ENCODE measurements at regions not wholly inside any gene's neighbourhood (a gene's known extent, or its start where the extent isn't known, plus 50 kb on each side); places are given as distances from the start of the nearest gene placed in this dataset.

GRCh38 chr7:17699696-17700095 is 240.6 kb downstream of the SNX13 start:
- Histone ChIP-seq H3K9me3 (ENCODE audit: control insufficient read depth in 1 of 2, insufficient read depth in 1 of 2, low read depth in 1 of 2, low read length in 2 of 2) (peaks cover 3 to 7% of the 10 kb centered on the region in 2 experiments; a peak in 1 of 4 replicates), H3K79me2 (ENCODE audit: insufficient read depth, low read length) (no peaks in the 10 kb centered on the region), H3K9me2 (ENCODE audit: insufficient read depth) (no peaks in the 10 kb centered on the region), H3K4me2 (ENCODE audit: low read length) (no peak overlapping the region), H3K4me3 (replicated peaks in 1 of 2; ENCODE audit: low read depth in 1 of 2, low read length in 2 of 2) (no peak overlapping the region), H3K9ac (ENCODE audit: low read length) (no peak overlapping the region), H3K27ac (ENCODE audit: low read depth, low read length) (no peak overlapping the region), H2AFZ (ENCODE audit: low read depth, low read length, poor library complexity, severe bottlenecking) (no peak overlapping the region), H3K4me1 (ENCODE audit: control insufficient read depth in 1 of 2, insufficient read depth in 2 of 2, low read length in 2 of 2) (no peaks in the 10 kb centered on the region), H3K27me3 (ENCODE audit: insufficient read depth, low read length) (no peaks in the 10 kb centered on the region), H4K20me1 (ENCODE audit: insufficient read depth) (no peaks in the 10 kb centered on the region), H3K36me3 (ENCODE audit: control insufficient read depth in 1 of 2, insufficient read depth in 2 of 2, low read length in 2 of 2) (no peaks in the 10 kb centered on the region)
- no peak for DNase-seq (ENCODE audit: low read depth, low spot score)
- CTCF ChIA-PET = no interaction called here
- TF ChIP-seq REST (IDR thresholded peaks at IDR 0.05; ENCODE audit: low read depth) (no peak), ZNF274 (IDR thresholded peaks at IDR 0.05; ENCODE audit: low read depth, low read length) (no peak), YY1 (IDR thresholded peaks at IDR 0.05; ENCODE audit: extremely low read depth, insufficient replicate concordance, low read depth, low read length) (no peak), ELF1 (IDR thresholded peaks at IDR 0.05; ENCODE audit: borderline replicate concordance, low read depth) (no peak), POLR2A (IDR thresholded peaks at IDR 0.05; ENCODE audit: borderline replicate concordance, extremely low read depth, insufficient read depth, insufficient read length) (no peak), CEBPB (IDR thresholded peaks at IDR 0.05; ENCODE audit: low read depth) (no peak), CBX3 (IDR thresholded peaks at IDR 0.05; ENCODE audit: low read depth) (no peak), POLR2AphosphoS5 (IDR thresholded peaks at IDR 0.05; ENCODE audit: low read depth, low read length) (no peak), EZH2 (IDR thresholded peaks at IDR 0.05) (no peak), SP1 (IDR thresholded peaks at IDR 0.05; ENCODE audit: low read depth) (no peak), RAD21 (IDR thresholded peaks at IDR 0.05; ENCODE audit: low read depth) (no peak), EZH2phosphoT487 (IDR thresholded peaks at IDR 0.05; ENCODE audit: borderline replicate concordance) (no peak), JUND (IDR thresholded peaks at IDR 0.05) (no peak), ZFX (IDR thresholded peaks at IDR 0.05) (no peak), SRF (IDR thresholded peaks at IDR 0.05; ENCODE audit: low read depth) (no peak), ATF3 (IDR thresholded peaks at IDR 0.05) (no peak), MAX (IDR thresholded peaks at IDR 0.05) (no peak), SIN3A (IDR thresholded peaks at IDR 0.05; ENCODE audit: low read depth) (no peak)
- TF ChIP-seq, protein P1, sequence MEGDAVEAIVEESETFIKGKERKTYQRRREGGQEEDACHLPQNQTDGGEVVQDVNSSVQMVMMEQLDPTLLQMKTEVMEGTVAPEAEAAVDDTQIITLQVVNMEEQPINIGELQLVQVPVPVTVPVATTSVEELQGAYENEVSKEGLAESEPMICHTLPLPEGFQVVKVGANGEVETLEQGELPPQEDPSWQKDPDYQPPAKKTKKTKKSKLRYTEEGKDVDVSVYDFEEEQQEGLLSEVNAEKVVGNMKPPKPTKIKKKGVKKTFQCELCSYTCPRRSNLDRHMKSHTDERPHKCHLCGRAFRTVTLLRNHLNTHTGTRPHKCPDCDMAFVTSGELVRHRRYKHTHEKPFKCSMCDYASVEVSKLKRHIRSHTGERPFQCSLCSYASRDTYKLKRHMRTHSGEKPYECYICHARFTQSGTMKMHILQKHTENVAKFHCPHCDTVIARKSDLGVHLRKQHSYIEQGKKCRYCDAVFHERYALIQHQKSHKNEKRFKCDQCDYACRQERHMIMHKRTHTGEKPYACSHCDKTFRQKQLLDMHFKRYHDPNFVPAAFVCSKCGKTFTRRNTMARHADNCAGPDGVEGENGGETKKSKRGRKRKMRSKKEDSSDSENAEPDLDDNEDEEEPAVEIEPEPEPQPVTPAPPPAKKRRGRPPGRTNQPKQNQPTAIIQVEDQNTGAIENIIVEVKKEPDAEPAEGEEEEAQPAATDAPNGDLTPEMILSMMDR (IDR thresholded peaks at IDR 0.05 in 2 of 3, conservative IDR thresholded peaks at IDR 0.05 in 1 of 3; ENCODE audit: borderline replicate concordance in 1 of 3, insufficient read depth in 1 of 3, low read depth in 2 of 3, low read length in 2 of 3) = no peak
- TF ChIP-seq, protein P2, sequence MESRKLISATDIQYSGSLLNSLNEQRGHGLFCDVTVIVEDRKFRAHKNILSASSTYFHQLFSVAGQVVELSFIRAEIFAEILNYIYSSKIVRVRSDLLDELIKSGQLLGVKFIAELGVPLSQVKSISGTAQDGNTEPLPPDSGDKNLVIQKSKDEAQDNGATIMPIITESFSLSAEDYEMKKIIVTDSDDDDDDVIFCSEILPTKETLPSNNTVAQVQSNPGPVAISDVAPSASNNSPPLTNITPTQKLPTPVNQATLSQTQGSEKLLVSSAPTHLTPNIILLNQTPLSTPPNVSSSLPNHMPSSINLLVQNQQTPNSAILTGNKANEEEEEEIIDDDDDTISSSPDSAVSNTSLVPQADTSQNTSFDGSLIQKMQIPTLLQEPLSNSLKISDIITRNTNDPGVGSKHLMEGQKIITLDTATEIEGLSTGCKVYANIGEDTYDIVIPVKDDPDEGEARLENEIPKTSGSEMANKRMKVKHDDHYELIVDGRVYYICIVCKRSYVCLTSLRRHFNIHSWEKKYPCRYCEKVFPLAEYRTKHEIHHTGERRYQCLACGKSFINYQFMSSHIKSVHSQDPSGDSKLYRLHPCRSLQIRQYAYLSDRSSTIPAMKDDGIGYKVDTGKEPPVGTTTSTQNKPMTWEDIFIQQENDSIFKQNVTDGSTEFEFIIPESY (IDR thresholded peaks at IDR 0.05; ENCODE audit: extremely low read depth, insufficient replicate concordance, low read length) = no peak
- intact Hi-C loops (cut with micrococcal nuclease) = no loop called here
- BruUV-seq (replicated peaks) = no TSS peak
- POLR2A ChIA-PET = no interaction called here
- no peak for ATAC-seq
- RAD21 ChIA-PET (ENCODE audit: low non-redundant PET in 1 of 2, low total read pairs in 2 of 2, uncharacterized antibody in 2 of 2, unreplicated experiment in 2 of 2) = no interaction called here
